OCI-LY3 (cell line): ENCODE measurements at regions not wholly inside any gene's neighbourhood (a gene's known extent, or its start where the extent isn't known, plus 50 kb on each side); places are given as distances from the start of the nearest gene placed in this dataset.

Source experiments
- H2AFZ ChIP-seq: fragments of 200-600, 300-600 bp; shearing (Covaris generic); 2 replicates; pipeline ENCODE4 v1.6.0; 2014; ENCODE audit warnings: antibody characterized with exemption, low read depth, low read length
- H3K27ac ChIP-seq: fragments of 200-600, 300-600 bp; sonication (generic); 2 replicates; pipeline ENCODE4 v1.5.1; 2014; ENCODE audit warnings: mild to moderate bottlenecking, low read length, moderate library complexity, mixed read lengths
- H3K27me3 ChIP-seq: fragments of 200-600, 300-600 bp; sonication (generic); 2 replicates; pipeline ENCODE4 v1.6.1; 2014; ENCODE audit warnings: low read depth, low read length, mixed read lengths
- H3K36me3 ChIP-seq: fragments of 200-600, 300-600 bp; sonication (generic); replicated peaks from 2 replicates; pipeline ENCODE3; 2014; ENCODE audit warnings: low read depth, low read length, mixed read lengths
- H3K4me1 ChIP-seq: fragments of 300-600, 200-600 bp; sonication (generic); 2 replicates; pipeline ENCODE4 v1.6.1; 2014; ENCODE audit warnings: low read length, mixed read lengths
- H3K4me2 ChIP-seq: fragments of 200-600, 300-600 bp; sonication (generic); 2 replicates; pipeline ENCODE4 v1.6.1; 2014; ENCODE audit warnings: low read length, mixed read lengths
- H3K4me3 ChIP-seq: fragments of 300-600, 200-600 bp; sonication (generic); 2 replicates; pipeline ENCODE4 v1.5.1; 2014; ENCODE audit warnings: antibody characterized with exemption, mild to moderate bottlenecking, low read length, moderate library complexity
- H3K79me2 ChIP-seq: fragments of 300-600, 200-600 bp; shearing (Covaris generic); 2 replicates; pipeline ENCODE4 v1.6.1; 2014; ENCODE audit warnings: mild to moderate bottlenecking, low read length, mixed read lengths
- H3K9ac ChIP-seq: fragments of 300-600, 200-600 bp; shearing (Covaris generic); 2 replicates; pipeline ENCODE4 v1.6.0; 2014; ENCODE audit warnings: mild to moderate bottlenecking, low read length, moderate library complexity
- H3K9me3 ChIP-seq: fragments of 200-600, 300-600 bp; shearing (Covaris generic); 2 replicates; pipeline ENCODE4 v1.6.1; 2014; ENCODE audit warnings: low read length, mixed read lengths; ENCODE audit not compliant: insufficient read depth
- H4K20me1 ChIP-seq: fragments of 200-600, 300-600 bp; sonication (generic); 2 replicates; pipeline ENCODE4 v1.6.1; 2016; ENCODE audit warnings: low read length, mixed read lengths; ENCODE audit not compliant: insufficient read depth
- CTCF ChIP-seq: fragments of 200-600, 300-600 bp; sonication (generic); IDR thresholded peaks from 2 replicates; pipeline ENCODE4 v1.5.1; 2014; ENCODE audit warnings: antibody characterized with exemption, low read length, low read depth
- EZH2phosphoT487 ChIP-seq: fragments of 200-600 bp; shearing (Covaris generic); IDR thresholded peaks from 2 replicates; pipeline ENCODE4 v1.6.1; 2018; ENCODE audit warnings: antibody characterized with exemption, mixed run types, low read depth

GRCh38 chr6:18527836-18528743 is 140.9 kb downstream of the RNF144B start:
- no peak overlapping the region for H3K4me2 ChIP-seq
- no peaks in the 10 kb centered on the region for H3K79me2 ChIP-seq
- H3K27me3 ChIP-seq = no peaks in the 10 kb centered on the region
- H4K20me1 ChIP-seq = no peaks in the 10 kb centered on the region
- no peak overlapping the region for H2AFZ ChIP-seq
- H3K4me1 ChIP-seq = peaks cover 10% of the 10 kb centered on the region; the same call in 1 of the 2 replicates
- no peaks in the 10 kb centered on the region for H3K9me3 ChIP-seq
- no peak overlapping the region for H3K9ac ChIP-seq
- no peak overlapping the region for H3K4me3 ChIP-seq
- no peak for TF ChIP-seq EZH2phosphoT487
- peak; percentile 52 for TF ChIP-seq CTCF
- H3K36me3 ChIP-seq = no peaks in the 10 kb centered on the region
- H3K27ac ChIP-seq = no peak overlapping the region

- Histone ChIP-seq H3K79me2 (no peaks in the 10 kb centered on the region), H3K4me1 (peaks cover 16% of the 10 kb centered on the region), H3K27me3 (no peaks in the 10 kb centered on the region), H3K4me3 (no peak overlapping the region), H2AFZ (no peak overlapping the region), H3K27ac (no peak overlapping the region), H3K9ac (no peak overlapping the region), H4K20me1 (no peaks in the 10 kb centered on the region), H3K36me3 (no peaks in the 10 kb centered on the region), H3K9me3 (no peaks in the 10 kb centered on the region), H3K4me2 (no peak overlapping the region)
- no peak for TF ChIP-seq CTCF
- TF ChIP-seq EZH2phosphoT487 = no peak
Measured at GRCh38 chr6:18530201-18530600, 143.1 kb downstream of the RNF144B start.

- no peaks in the 10 kb centered on the region for H3K79me2 ChIP-seq
- no peak overlapping the region for H3K27ac ChIP-seq
- H3K27me3 ChIP-seq = no peaks in the 10 kb centered on the region
- no peak overlapping the region for H3K4me2 ChIP-seq
- no peak overlapping the region for H2AFZ ChIP-seq
- H3K36me3 ChIP-seq = no peaks in the 10 kb centered on the region
- no peak for TF ChIP-seq EZH2phosphoT487
- no peak for TF ChIP-seq CTCF
- no peaks in the 10 kb centered on the region for H4K20me1 ChIP-seq
- H3K4me3 ChIP-seq = no peak overlapping the region
- peaks cover 36% of the 10 kb centered on the region for H3K4me1 ChIP-seq
- H3K9me3 ChIP-seq = no peaks in the 10 kb centered on the region
- H3K9ac ChIP-seq = no peak overlapping the region
Measured at GRCh38 chr6:18532139-18532538, 145.0 kb downstream of the RNF144B start.

- peaks cover 2% of the 10 kb centered on the region for H3K36me3 ChIP-seq
- H3K9me3 ChIP-seq = no peaks in the 10 kb centered on the region; the same call in 1 of the 2 replicates
- H3K4me2 ChIP-seq = no peak overlapping the region
- no peaks in the 10 kb centered on the region for H4K20me1 ChIP-seq
- no peaks in the 10 kb centered on the region for H3K27me3 ChIP-seq
- H2AFZ ChIP-seq = no peak overlapping the region
- H3K4me1 ChIP-seq = peaks cover 42% of the 10 kb centered on the region
- H3K79me2 ChIP-seq = no peaks in the 10 kb centered on the region
- no peak overlapping the region for H3K27ac ChIP-seq
- no peak overlapping the region for H3K4me3 ChIP-seq
- TF ChIP-seq CTCF (no peak), EZH2phosphoT487 (no peak)
- H3K9ac ChIP-seq = no peak overlapping the region
Measured at GRCh38 chr6:18533793-18534192, 146.6 kb downstream of the RNF144B start.
